HG03565 (cell line): ENCODE measurements at regions not wholly inside any gene's neighbourhood (a gene's known extent, or its start where the extent isn't known, plus 50 kb on each side); places are given as distances from the start of the nearest gene placed in this dataset.
A peak's percentile ranks its signal among the peaks of the same experiment; 100 is the strongest.
"Not testable (repeated sequence)": the region's sequence is repeated elsewhere in the genome, so short reads cannot be mapped to it uniquely, and the experiment has no call there.

Experiments used
- ATAC-seq: cut with Tn5 transposase; IDR thresholded peaks from one replicate; pipeline ENCODE4 v1.9.1; 2021; ENCODE audit warnings: mild to moderate bottlenecking, moderate library complexity; ENCODE audit not compliant: unreplicated experiment

GRCh38 chr11:79512706-79513469 lies 72.1 kb upstream of the TENM4 start:
- no peak for ATAC-seq

DNA sequence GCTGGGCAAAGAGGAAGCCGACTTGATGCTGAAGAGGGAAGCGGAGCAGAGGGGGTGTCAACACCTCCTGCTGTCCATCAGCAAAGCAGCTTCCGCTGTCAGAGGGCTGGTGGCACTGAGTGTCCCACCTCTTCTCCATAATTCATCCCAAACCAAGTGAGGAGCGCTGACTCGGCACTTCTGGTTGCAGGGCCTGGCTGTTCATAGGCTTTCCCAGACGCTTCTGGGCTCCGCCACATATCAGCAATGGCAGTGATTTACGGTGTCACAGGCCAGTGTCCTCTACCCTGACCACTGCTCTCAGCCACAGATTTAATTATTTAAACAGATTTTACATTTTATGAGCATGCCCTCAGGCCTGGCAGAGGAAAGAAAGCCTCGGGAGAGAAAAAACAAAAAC lies 70.1 kb upstream of the TENM4 start:
- no peak for ATAC-seq

DNA sequence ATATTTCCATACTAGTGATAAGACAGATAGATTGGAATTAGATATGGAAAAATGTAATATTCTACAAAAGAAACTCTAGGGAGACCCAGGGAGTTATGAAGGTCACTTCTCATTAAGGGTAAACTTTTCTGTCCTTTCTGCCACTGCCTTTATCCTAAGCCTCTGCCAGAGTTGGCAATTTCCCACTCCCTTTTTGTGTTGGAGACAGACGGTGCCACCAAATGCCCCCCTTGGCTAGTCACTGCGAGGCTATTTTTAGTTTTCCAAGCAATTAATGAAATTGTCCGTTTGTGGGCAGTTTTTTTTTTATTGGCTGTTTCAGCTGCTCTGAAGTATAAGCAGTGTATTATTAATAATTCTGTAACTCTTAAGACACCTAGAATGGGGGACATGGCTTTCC lies 67.6 kb upstream of the TENM4 start:
- no peak for ATAC-seq

DNA sequence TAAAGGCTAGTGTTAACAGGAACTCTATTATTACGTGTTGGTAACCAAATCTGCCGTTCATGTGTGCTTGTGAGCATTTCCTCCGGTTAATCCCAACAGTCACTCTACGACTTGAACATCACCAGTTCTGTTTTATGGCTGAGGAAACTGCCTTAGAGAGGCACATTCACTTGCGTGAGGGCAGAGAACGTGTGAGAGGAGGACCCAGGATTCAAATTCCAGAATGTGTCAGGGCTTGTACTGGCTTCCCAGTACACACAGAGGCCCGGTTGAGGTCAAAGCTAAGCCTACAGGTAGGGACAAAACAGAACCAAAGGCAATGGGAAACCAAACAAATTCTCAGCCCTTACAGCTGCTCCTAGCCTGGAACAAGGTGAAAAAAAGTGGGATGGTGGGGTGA lies 66.9 kb upstream of the TENM4 start:
- no peak for ATAC-seq

DNA sequence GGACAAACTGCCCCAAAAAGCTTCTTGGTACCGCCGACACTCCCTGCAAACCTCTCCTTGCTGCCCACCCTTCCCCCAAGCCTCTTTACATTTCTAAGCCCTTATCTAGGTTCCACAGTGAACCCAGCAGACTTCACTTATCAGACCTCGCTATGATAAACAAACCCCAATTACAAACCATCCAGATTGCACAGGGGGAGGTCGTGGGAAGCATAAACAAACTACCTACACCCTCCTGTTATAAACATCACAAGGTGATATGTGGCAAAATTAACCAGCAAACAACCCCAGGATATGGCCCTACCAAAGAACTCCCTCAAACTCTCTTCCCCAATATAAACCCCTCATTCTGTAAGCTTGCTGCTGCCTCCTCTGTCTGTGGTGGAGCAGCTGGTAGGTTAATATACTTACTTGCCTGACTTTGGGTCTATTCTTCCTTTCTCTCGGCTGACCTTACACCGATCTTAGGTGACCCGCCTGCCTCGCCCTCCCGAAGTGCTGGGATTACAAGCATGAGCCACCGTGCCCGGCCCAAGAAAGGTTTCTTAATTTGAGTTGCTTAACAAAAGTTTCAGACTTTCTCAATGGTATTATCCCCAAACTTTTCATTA lies 66.0 kb upstream of the TENM4 start:
- ATAC-seq, result no peak

GRCh38 chr11:79506124-79506523 lies 65.3 kb upstream of the TENM4 start:
- no peak for ATAC-seq

- no peak for ATAC-seq
These were observed 62.2 kb upstream of the TENM4 start for GRCh38 chr11:79503028-79503427.

DNA sequence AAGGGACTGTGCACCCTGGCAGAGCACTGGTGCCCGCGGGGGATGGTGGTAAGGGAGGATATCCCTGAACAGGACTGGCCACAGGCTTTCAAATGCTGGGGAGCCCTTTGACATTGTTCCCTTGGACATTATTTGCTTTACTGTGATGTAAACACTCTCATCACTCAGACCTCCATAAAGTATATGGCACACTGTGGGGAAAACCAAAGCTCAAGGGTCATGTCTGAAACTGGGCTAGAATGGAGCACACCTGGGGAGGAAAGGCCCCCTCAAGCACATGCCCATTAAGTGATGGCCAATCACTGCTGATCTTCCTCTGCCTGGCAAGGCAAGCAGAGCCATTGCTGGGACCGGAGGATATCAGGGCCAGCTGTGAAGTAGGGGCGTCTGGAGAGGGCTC lies 60.9 kb upstream of the TENM4 start:
- no peak for ATAC-seq

DNA sequence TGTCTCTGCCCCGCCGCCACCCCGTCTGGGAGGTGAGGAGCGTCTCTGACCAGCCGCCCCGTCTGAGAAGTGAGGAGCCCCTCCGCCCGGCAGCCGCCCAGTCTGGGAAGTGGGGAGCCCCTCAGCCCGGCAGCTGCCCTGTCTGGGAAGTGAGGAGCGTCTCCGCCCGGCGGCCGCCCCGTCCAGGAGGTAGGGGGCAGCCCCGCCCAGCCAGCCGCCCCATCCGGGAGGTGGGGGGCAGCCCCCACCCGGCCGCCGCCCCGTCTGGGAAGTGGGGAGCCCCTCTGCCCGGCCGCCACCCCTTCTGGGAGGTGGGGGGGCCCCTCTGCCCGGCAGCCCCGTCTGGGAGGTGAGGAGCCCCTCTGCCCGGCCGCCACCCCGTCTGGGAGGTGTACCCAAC lies 59.1 kb upstream of the TENM4 start:
- not testable (repeated sequence) for ATAC-seq

DNA sequence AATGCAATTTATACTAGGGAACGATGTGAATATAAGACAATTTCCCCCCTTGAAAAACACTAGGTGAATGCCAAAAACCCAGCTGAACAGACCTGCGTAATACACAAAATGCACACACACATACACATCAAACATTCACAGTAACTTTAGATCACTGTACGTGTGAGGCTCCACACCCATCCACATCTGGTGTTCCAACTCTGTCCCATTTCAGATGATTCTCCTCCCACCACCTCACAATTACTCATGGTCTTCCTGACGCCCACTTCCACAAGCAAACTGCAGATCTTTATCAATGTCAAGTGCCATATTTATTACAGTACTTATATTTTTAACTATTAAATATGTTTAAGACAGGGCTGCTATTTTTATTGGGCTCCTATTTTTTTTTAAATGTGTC lies 57.8 kb upstream of the TENM4 start:
- ATAC-seq, result no peak

GRCh38 chr11:79493555-79494171 lies 52.8 kb upstream of the TENM4 start:
- peak; percentile 43 for ATAC-seq

DNA sequence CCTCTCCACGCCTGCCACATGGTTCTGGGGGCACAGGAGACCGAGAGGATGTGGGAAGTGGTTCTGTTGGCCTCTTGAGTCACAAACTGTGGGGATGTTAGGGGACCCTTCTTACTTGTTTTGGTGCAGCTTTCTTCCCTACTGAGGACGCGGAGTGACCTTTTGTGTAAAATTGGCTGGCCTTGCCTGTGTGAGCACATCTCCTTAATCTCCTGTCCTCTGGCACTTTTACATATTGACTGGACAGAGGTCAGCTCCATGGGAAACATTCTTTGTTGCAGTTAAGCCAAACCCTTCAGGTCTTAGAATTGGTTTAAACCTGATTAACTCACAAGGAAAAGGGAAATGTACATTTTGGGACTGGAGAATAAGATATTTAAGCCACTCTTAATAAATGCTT lies 51.2 kb upstream of the TENM4 start:
- no peak for ATAC-seq
